GM12878 (cell line): ENCODE measurements at regions not wholly inside any gene's neighbourhood (a gene's known extent, or its start where the extent isn't known, plus 50 kb on each side); places are given as distances from the start of the nearest gene placed in this dataset.

Experiments used
- ATAC-seq: fragments of 200-7000 bp; cut with Tn5 transposase; 3 replicates; pipeline ENCODE4 v1.9.1; 2020; ENCODE audit warnings: mild to moderate bottlenecking, moderate library complexity
- BruUV-seq: library from RNA; stranded (reverse); fragments of 400-500 nt; replicated peaks from 2 replicates; lab custom pipeline; 2021; lab: Mats Ljungman, UMichigan
- CTCF ChIA-PET: fragments of 300-600 bp; sonication (Branson Sonifier 250); formaldehyde crosslinking; extraction: SDS; loops from one replicate; lab custom pipeline; 2021; ENCODE audit warnings: inconsistent platforms; lab: Yijun Ruan, JAX
- POLR2A ChIA-PET: fragments of 350-600 bp; formaldehyde crosslinking; extraction: SDS; loops from one replicate; lab custom pipeline; 2021; ENCODE audit warnings: inconsistent platforms; lab: Charles Lee
- RAD21 ChIA-PET: fragments of 300-600 bp; sonication (Branson Sonifier 250); formaldehyde crosslinking; loops from one replicate; lab custom pipeline; 2023; ENCODE audit warnings: antibody characterized with exemption; ENCODE audit not compliant: unreplicated experiment; lab: Charles Lee
- SMC1A ChIA-PET: fragments of 300-600 bp; sonication (Branson Sonifier 250); formaldehyde crosslinking; loops from one replicate; lab custom pipeline; 2023; ENCODE audit not compliant: unreplicated experiment, uncharacterized antibody; lab: Charles Lee
- DNase-seq: peaks from one replicate; pipeline ENCODE4 v3.0.0-alpha.2; 2011; ENCODE audit warnings: low read depth, low spot score
- FAIRE-seq: peaks from 3 replicates; lab custom pipeline; 2011; peaks lifted over from hg19 to GRCh38; lab: Jason Lieb, UNC
- H2AFZ ChIP-seq: 2 replicates; pipeline ENCODE4 v1.6.0; 2011; ENCODE audit warnings: low read depth, low read length, control low read depth; ENCODE audit not compliant: control insufficient read depth
- H3K27ac ChIP-seq: 2 replicates; pipeline ENCODE4 v1.5.1; 2011; ENCODE audit warnings: control low read depth; ENCODE audit not compliant: control insufficient read depth, insufficient read depth
- H3K27me3 ChIP-seq, 2 experiments: replicated peaks in 1 of 2; 2 replicates each; pipeline versions ENCODE4 v1.6.0 to v1.6.1; 2011; ENCODE audit warnings: low read length in 1 of 2; ENCODE audit not compliant: control insufficient read depth in 2 of 2, insufficient read depth in 2 of 2
- H3K36me3 ChIP-seq, 2 experiments: 2 replicates each; pipeline ENCODE4 v1.5.1; 2011; ENCODE audit warnings: low read length in 1 of 2; ENCODE audit not compliant: control insufficient read depth in 2 of 2, insufficient read depth in 2 of 2
- H3K4me1 ChIP-seq: 2 replicates; pipeline ENCODE4 v1.6.1; 2011; ENCODE audit warnings: mild to moderate bottlenecking, low read length, moderate library complexity, mixed read lengths; ENCODE audit not compliant: control insufficient read depth, insufficient read depth
- H3K4me2 ChIP-seq: 2 replicates; pipeline ENCODE4 v1.6.0; 2011; ENCODE audit warnings: control low read depth; ENCODE audit not compliant: control insufficient read depth, insufficient read depth
- H3K4me3 ChIP-seq: fragments of 200-600 bp; sonication (generic); 2 replicates; pipeline ENCODE4 v1.5.1; 2016
- H3K79me2 ChIP-seq: 2 replicates; pipeline ENCODE4 v1.6.0; 2011; ENCODE audit warnings: low read length; ENCODE audit not compliant: control insufficient read depth, insufficient read depth
- H3K9ac ChIP-seq: 2 replicates; pipeline ENCODE4 v1.8.0; 2011; ENCODE audit warnings: low read length, control low read depth, mixed read lengths; ENCODE audit not compliant: control insufficient read depth, insufficient read depth
- H3K9me3 ChIP-seq: replicated peaks from 3 replicates; pipeline ENCODE4 v1.5.1; 2011; ENCODE audit warnings: mild to moderate bottlenecking, low read length; ENCODE audit not compliant: control insufficient read depth, insufficient read depth
- H4K20me1 ChIP-seq: 2 replicates; pipeline ENCODE4 v1.6.0; 2011; ENCODE audit not compliant: control insufficient read depth, insufficient read depth
- BMI1 ChIP-seq: fragments of 450-650 bp; IDR thresholded peaks from 2 replicates; pipeline ENCODE4 v1.6.1; 2016; ENCODE audit warnings: mild to moderate bottlenecking, moderate library complexity, borderline replicate concordance
- ETV6 ChIP-seq, 2 experiments: fragments of 450-650 bp in 1 of 2; IDR thresholded peaks in 1 of 2; conservative IDR thresholded peaks in 1 of 2; 2 replicates each; pipeline ENCODE4 v1.6.1; 2014; ENCODE audit warnings: antibody characterized with exemption in 1 of 2, borderline replicate concordance in 1 of 2, low read depth in 1 of 2, mild to moderate bottlenecking in 1 of 2, moderate library complexity in 1 of 2
- NFYB ChIP-seq: IDR thresholded peaks from 2 replicates; pipeline ENCODE4 v1.6.1; 2011; ENCODE audit warnings: low read depth, mild to moderate bottlenecking, low read length, improper control_type of control experiment, moderate library complexity; ENCODE audit not compliant: insufficient read depth
- SMC3 ChIP-seq: IDR thresholded peaks from 2 replicates; pipeline ENCODE4 v1.6.1; 2011; ENCODE audit warnings: low read length, improper control_type of control experiment, borderline replicate concordance
- SREBF2 ChIP-seq: IDR thresholded peaks from 2 replicates; pipeline ENCODE4 v1.6.1; 2012; ENCODE audit warnings: mild to moderate bottlenecking, low read length
- WGBS: methylation state at CpG from one replicate; pipeline ENCODE4 v1.1.6; 2016; ENCODE audit warnings: low lambda C conversion rate; ENCODE audit not compliant: insufficient replicate concordance, insufficient coverage; ENCODE audit errors: missing lambda C conversion rate; 5-methylcytosine and 5-hydroxymethylcytosine counted together
- in situ Hi-C: fragments of 300-500 bp; cut with MboI; formaldehyde crosslinking; loops from 9 replicates; pipeline ENCODE4 v1.14.3; 2018; ENCODE audit warnings: mixed read lengths
- intact Hi-C: fragments of 100-400 bp; cut with micrococcal nuclease; formaldehyde crosslinking; loops from one replicate; pipeline ENCODE4 v1.14.2; 2022; ENCODE audit not compliant: unreplicated experiment
- TF ChIP-seq, protein P1 (sequence below), 3 experiments: IDR thresholded peaks in 2 of 3; conservative IDR thresholded peaks in 1 of 3; 2 replicates each; pipeline ENCODE4 v1.5.1; 2011; ENCODE audit warnings: low read depth in 3 of 3, low read length in 3 of 3, mild to moderate bottlenecking in 3 of 3, control low read depth in 2 of 3, moderate library complexity in 2 of 3, inconsistent platforms in 1 of 3, mixed read lengths in 1 of 3; ENCODE audit not compliant: control insufficient read depth in 2 of 3, insufficient read depth in 1 of 3; ENCODE audit errors: extremely low read depth in 1 of 3
- TF ChIP-seq, protein P2 (sequence below): fragments of 450-650 bp; IDR thresholded peaks from 2 replicates; pipeline ENCODE4 v1.6.1; 2016; ENCODE audit warnings: mild to moderate bottlenecking

DNA sequence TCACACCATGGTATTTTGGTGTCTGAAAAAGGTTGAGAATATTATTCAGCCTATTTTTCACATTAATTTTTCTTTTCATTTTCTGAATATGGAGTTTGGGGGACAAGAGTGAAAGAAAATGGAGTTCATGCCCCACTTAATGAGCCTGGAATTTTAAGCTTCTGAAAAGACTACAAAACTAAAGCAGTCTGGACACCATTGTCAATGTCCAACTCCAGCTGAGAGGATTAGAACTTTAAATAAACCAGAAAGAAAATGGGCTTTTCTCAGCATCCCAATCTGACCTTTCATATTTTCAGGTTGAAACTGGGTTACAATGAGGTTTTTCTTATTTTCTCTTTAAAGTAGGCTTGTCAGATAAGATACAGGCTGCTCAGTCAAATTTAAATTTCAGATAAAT lies 207.7 kb downstream of the SLC6A15 start (continued):
- no peak for TF ChIP-seq ETV6 (conservative IDR thresholded peaks at IDR 0.05 in 1 of 2, IDR thresholded peaks at IDR 0.05 in 1 of 2; ENCODE audit: borderline replicate concordance in 1 of 2, low read depth in 1 of 2)
- TF ChIP-seq, all 136 proteins: peak for 0

DNA sequence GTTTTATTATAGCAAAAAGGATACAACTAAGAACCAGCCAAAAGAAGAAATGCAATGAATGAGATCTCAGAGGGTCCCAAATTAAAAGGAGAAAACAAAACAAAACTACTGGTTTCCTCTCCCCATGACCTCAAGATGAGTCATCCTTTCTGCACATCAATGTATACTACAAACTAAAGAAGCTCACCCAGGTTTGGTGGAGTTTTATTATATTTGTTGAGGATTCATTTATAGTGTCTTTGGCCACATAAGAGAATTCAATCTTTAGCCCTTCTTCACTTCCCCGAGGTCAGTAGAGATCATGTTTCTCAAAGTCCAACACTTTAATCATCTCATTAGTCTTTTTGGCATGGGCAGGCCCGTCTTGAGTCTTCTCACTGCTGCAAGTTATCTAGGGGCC lies 210.6 kb downstream of the SLC6A15 start:
- BruUV-seq: no TSS peak
- in situ Hi-C loops: no loop called here
- Histone ChIP-seq H3K36me3 (no peaks in the 10 kb centered on the region), H4K20me1 (no peaks in the 10 kb centered on the region), H3K9ac (no peak overlapping the region), H3K4me1 (no peaks in the 10 kb centered on the region), H3K27me3 (no peaks in the 10 kb centered on the region), H3K79me2 (no peaks in the 10 kb centered on the region), H3K4me2 (no peak overlapping the region), H3K27ac (no peak overlapping the region), H2AFZ (no peak overlapping the region), H3K4me3 (no peak overlapping the region), H3K9me3 (no peaks in the 10 kb centered on the region)
- ChIA-PET SMC1A (no interaction called here), POLR2A (no interaction called here), RAD21 (no interaction called here), CTCF (interaction anchor here (1.2 kb wide), 1 partner anchor 12 kb away, joined by 3 read pairs; no protein-coding TSS in a partner anchor)
- intact Hi-C loops: no loop called here
- WGBS: 15% methylated on average over 2 of the region's 2 CpGs
- ATAC-seq (no peak), DNase-seq (no peak), FAIRE-seq (no peak)
- no peak for TF ChIP-seq SMC3
- TF ChIP-seq NFYB: no peak
- TF ChIP-seq BMI1: no peak
- TF ChIP-seq, protein P1, sequence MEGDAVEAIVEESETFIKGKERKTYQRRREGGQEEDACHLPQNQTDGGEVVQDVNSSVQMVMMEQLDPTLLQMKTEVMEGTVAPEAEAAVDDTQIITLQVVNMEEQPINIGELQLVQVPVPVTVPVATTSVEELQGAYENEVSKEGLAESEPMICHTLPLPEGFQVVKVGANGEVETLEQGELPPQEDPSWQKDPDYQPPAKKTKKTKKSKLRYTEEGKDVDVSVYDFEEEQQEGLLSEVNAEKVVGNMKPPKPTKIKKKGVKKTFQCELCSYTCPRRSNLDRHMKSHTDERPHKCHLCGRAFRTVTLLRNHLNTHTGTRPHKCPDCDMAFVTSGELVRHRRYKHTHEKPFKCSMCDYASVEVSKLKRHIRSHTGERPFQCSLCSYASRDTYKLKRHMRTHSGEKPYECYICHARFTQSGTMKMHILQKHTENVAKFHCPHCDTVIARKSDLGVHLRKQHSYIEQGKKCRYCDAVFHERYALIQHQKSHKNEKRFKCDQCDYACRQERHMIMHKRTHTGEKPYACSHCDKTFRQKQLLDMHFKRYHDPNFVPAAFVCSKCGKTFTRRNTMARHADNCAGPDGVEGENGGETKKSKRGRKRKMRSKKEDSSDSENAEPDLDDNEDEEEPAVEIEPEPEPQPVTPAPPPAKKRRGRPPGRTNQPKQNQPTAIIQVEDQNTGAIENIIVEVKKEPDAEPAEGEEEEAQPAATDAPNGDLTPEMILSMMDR (IDR thresholded peaks at IDR 0.05 in 2 of 3, conservative IDR thresholded peaks at IDR 0.05 in 1 of 3; ENCODE audit: control insufficient read depth in 2 of 3, extremely low read depth in 1 of 3, insufficient read depth in 1 of 3, low read depth in 3 of 3, low read length in 3 of 3): no peak
- TF ChIP-seq SREBF2: no peak
- TF ChIP-seq, protein P2, sequence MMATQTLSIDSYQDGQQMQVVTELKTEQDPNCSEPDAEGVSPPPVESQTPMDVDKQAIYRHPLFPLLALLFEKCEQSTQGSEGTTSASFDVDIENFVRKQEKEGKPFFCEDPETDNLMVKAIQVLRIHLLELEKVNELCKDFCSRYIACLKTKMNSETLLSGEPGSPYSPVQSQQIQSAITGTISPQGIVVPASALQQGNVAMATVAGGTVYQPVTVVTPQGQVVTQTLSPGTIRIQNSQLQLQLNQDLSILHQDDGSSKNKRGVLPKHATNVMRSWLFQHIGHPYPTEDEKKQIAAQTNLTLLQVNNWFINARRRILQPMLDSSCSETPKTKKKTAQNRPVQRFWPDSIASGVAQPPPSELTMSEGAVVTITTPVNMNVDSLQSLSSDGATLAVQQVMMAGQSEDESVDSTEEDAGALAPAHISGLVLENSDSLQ: no peak
